ENCODE measurements at regions not wholly inside any gene's neighbourhood (a gene's known extent, or its start where the extent isn't known, plus 50 kb on each side); places are given as distances from the start of the nearest gene placed in this dataset.

- TF ChIP-seq, protein P1, sequence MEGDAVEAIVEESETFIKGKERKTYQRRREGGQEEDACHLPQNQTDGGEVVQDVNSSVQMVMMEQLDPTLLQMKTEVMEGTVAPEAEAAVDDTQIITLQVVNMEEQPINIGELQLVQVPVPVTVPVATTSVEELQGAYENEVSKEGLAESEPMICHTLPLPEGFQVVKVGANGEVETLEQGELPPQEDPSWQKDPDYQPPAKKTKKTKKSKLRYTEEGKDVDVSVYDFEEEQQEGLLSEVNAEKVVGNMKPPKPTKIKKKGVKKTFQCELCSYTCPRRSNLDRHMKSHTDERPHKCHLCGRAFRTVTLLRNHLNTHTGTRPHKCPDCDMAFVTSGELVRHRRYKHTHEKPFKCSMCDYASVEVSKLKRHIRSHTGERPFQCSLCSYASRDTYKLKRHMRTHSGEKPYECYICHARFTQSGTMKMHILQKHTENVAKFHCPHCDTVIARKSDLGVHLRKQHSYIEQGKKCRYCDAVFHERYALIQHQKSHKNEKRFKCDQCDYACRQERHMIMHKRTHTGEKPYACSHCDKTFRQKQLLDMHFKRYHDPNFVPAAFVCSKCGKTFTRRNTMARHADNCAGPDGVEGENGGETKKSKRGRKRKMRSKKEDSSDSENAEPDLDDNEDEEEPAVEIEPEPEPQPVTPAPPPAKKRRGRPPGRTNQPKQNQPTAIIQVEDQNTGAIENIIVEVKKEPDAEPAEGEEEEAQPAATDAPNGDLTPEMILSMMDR (conservative IDR thresholded peaks at IDR 0.05 in 1 of 2, IDR thresholded peaks at IDR 0.05 in 1 of 2; ENCODE audit: extremely low read depth in 1 of 2, insufficient read depth in 1 of 2, low read depth in 1 of 2, low read length in 2 of 2), result no peak
- no peak for TF ChIP-seq EZH2 (IDR thresholded peaks at IDR 0.05; ENCODE audit: borderline replicate concordance, low read length)
Observed at GRCh38 chr1:17978016-17978415, 129.6 kb upstream of the IGSF21 start.
